Effector memory CD8-positive, alpha-beta T cell (primary cell): ENCODE measurements at regions not wholly inside any gene's neighbourhood (a gene's known extent, or its start where the extent isn't known, plus 50 kb on each side); places are given as distances from the start of the nearest gene placed in this dataset.
"Not testable (repeated sequence)": the region's sequence is repeated elsewhere in the genome, so short reads cannot be mapped to it uniquely, and the experiment has no call there.

ENCODE experiments used
- ATAC-seq: fragments of 150-1000 bp; cut with Tn5 transposase; replicated peaks from 2 replicates; pipeline ENCODE4 v1.10.0; 2021; ENCODE audit warnings: mild to moderate bottlenecking, moderate library complexity
- DNase-seq, 3 experiments: peaks; one replicate each; pipeline ENCODE4 v3.0.0; 2021
- H3K27ac Mint-ChIP-seq, 2 donors: one replicate each; pipeline ENCODE4 v1.8.0; 2022; ENCODE audit warnings: mild to moderate bottlenecking in 2 of 2, mixed read lengths in 2 of 2, moderate library complexity in 2 of 2
- H3K27me3 Mint-ChIP-seq, 2 donors: one replicate each; pipeline ENCODE4 v1.8.0; 2022; ENCODE audit warnings: mixed read lengths in 2 of 2
- H3K36me3 Mint-ChIP-seq: one replicate; pipeline ENCODE4 v1.8.0; 2022; ENCODE audit warnings: mild to moderate bottlenecking, moderate library complexity, mixed read lengths; ENCODE audit not compliant: insufficient read depth
- H3K4me1 Mint-ChIP-seq, 2 donors: one replicate each; pipeline ENCODE4 v1.8.0; 2022; ENCODE audit warnings: low read depth in 2 of 2, mixed read lengths in 2 of 2
- H3K4me3 Mint-ChIP-seq, 2 donors: one replicate each; pipeline ENCODE4 v1.8.0; 2022; ENCODE audit warnings: mild to moderate bottlenecking in 2 of 2, mixed read lengths in 2 of 2, moderate library complexity in 2 of 2
- H3K9me3 Mint-ChIP-seq, 2 donors: one replicate each; pipeline ENCODE4 v1.8.0; 2022; ENCODE audit warnings: mixed read lengths in 2 of 2

- ATAC-seq (no peak), DNase-seq (no peak)
- peaks cover 18 to 27% of the 10 kb centered on the region in 2 donors for H3K27me3 Mint-ChIP-seq
- H3K9me3 Mint-ChIP-seq: no peaks in the 10 kb centered on the region
- H3K36me3 Mint-ChIP-seq: no peaks in the 10 kb centered on the region
- no peaks in the 10 kb centered on the region for H3K4me1 Mint-ChIP-seq
- H3K27ac Mint-ChIP-seq: no peak overlapping the region
- H3K4me3 Mint-ChIP-seq: no peak overlapping the region
These were observed 235.6 kb downstream of the STIM2 start for GRCh38 chr4:27096142-27096824.

- no peak overlapping the region for H3K4me3 Mint-ChIP-seq
- no peaks in the 10 kb centered on the region for H3K4me1 Mint-ChIP-seq
- H3K9me3 Mint-ChIP-seq: no peaks in the 10 kb centered on the region
- no peak for ATAC-seq
- DNase-seq: no peak
- H3K27ac Mint-ChIP-seq: no peak overlapping the region
- H3K27me3 Mint-ChIP-seq: peaks cover 11 to 26% of the 10 kb centered on the region in 2 donors
- H3K36me3 Mint-ChIP-seq: no peaks in the 10 kb centered on the region
These were observed 237.4 kb downstream of the STIM2 start for GRCh38 chr4:27098034-27098433.

DNA sequence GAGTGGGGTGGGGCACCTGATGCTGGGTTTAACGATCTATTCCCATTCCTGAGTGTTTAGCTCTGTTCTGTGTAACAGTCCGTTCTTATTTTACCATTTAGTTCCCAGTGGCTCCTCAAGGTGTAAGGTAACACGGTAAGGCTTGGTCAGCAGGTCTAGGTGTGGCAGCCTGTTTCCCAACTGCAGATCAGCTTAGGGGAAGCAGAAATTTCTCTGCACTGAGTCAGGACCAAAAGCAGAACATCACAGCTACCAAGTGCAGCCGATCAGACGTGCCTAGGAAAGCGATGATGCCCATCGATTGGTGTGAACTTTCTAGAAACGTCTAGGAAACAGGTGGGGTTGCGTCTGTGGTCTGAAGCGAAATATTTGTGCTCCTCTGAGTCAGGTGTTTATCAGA lies 240.1 kb downstream of the STIM2 start:
- H3K27me3 Mint-ChIP-seq: peaks cover 31 to 40% of the 10 kb centered on the region in 2 donors
- ATAC-seq: no peak
- no peaks in the 10 kb centered on the region for H3K4me1 Mint-ChIP-seq
- no peaks in the 10 kb centered on the region for H3K36me3 Mint-ChIP-seq
- no peak overlapping the region for H3K4me3 Mint-ChIP-seq
- H3K9me3 Mint-ChIP-seq: no peaks in the 10 kb centered on the region
- no peak overlapping the region for H3K27ac Mint-ChIP-seq
- DNase-seq: no peak

DNA sequence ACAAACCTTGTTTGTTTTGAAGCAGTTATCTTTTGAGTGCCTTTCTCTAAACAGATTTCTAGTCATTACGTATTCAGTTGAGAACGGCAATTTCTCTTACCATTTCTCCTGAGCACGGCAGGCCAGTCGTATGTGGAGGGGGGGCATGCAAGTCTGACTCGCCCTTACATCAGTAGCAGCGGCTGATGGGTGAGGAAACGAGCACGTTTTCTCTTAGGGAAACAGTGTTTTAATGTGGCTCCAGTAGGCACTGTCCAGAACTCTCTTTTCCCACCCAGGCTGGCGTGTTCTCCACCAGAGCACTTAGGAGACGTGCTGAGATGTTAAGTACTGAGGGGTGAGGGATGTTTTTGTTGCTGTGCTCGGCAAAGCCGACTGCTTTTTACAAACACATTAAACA lies 240.5 kb downstream of the STIM2 start:
- H3K36me3 Mint-ChIP-seq: no peaks in the 10 kb centered on the region
- no peak for DNase-seq
- H3K27me3 Mint-ChIP-seq: peaks cover 31 to 40% of the 10 kb centered on the region in 2 donors
- H3K4me3 Mint-ChIP-seq: no peak overlapping the region
- H3K27ac Mint-ChIP-seq: no peak overlapping the region
- no peak for ATAC-seq
- H3K9me3 Mint-ChIP-seq: no peaks in the 10 kb centered on the region
- H3K4me1 Mint-ChIP-seq: no peaks in the 10 kb centered on the region

- H3K27me3 Mint-ChIP-seq: peaks cover 31 to 40% of the 10 kb centered on the region in 2 donors
- no peak for DNase-seq
- no peak overlapping the region for H3K4me3 Mint-ChIP-seq
- no peaks in the 10 kb centered on the region for H3K36me3 Mint-ChIP-seq
- no peak for ATAC-seq
- H3K4me1 Mint-ChIP-seq: no peaks in the 10 kb centered on the region
- H3K9me3 Mint-ChIP-seq: no peaks in the 10 kb centered on the region
- no peak overlapping the region for H3K27ac Mint-ChIP-seq
These were observed 240.9 kb downstream of the STIM2 start for GRCh38 chr4:27101561-27101960.

DNA sequence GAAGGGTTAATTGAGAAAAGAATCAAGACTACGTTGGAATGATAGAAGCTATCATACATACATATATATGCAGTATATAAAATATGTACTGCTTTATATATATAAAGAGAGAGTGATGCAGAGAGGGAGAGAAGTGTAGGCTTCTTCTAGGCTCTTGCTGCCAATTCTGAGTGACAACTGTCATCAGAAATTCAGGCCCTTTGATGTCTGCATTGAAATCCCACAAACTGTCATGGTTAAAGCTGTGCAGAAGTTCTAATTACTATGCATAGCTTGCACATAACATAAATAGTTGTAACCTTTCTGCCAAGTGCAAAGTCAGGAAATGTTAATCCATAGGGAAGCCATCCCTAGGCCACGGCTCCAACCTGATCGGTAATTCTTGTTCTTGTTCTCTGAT lies 251.0 kb downstream of the STIM2 start:
- Mint-ChIP-seq H3K9me3 (no peaks in the 10 kb centered on the region), H3K4me3 (no peak overlapping the region), H3K27me3 (no peaks in the 10 kb centered on the region), H3K36me3 (no peaks in the 10 kb centered on the region), H3K4me1 (no peaks in the 10 kb centered on the region), H3K27ac (no peak overlapping the region)
- ATAC-seq (no peak), DNase-seq (no peak)

GRCh38 chr4:27112587-27112986 lies 251.9 kb downstream of the STIM2 start:
- H3K27ac Mint-ChIP-seq: no peak overlapping the region
- no peak overlapping the region for H3K4me3 Mint-ChIP-seq
- DNase-seq: no peak
- H3K36me3 Mint-ChIP-seq: no peaks in the 10 kb centered on the region
- H3K9me3 Mint-ChIP-seq: no peaks in the 10 kb centered on the region
- peaks cover 0 to 8% of the 10 kb centered on the region in 2 donors for H3K27me3 Mint-ChIP-seq
- no peaks in the 10 kb centered on the region for H3K4me1 Mint-ChIP-seq
- ATAC-seq: no peak

GRCh38 chr4:27115221-27115620 lies 254.6 kb downstream of the STIM2 start:
- DNase-seq (no peak), ATAC-seq (no peak)
- H3K4me1 Mint-ChIP-seq: no peaks in the 10 kb centered on the region
- no peaks in the 10 kb centered on the region for H3K36me3 Mint-ChIP-seq
- H3K4me3 Mint-ChIP-seq: no peak overlapping the region
- peaks cover 0 to 9% of the 10 kb centered on the region in 2 donors for H3K27me3 Mint-ChIP-seq
- H3K9me3 Mint-ChIP-seq: no peaks in the 10 kb centered on the region
- H3K27ac Mint-ChIP-seq: no peak overlapping the region

GRCh38 chr4:27117453-27117852 lies 256.8 kb downstream of the STIM2 start:
- ATAC-seq: no peak
- Mint-ChIP-seq H3K4me1 (no peaks in the 10 kb centered on the region), H3K36me3 (no peaks in the 10 kb centered on the region)

GRCh38 chr4:27119239-27119638 lies 258.6 kb downstream of the STIM2 start:
- Mint-ChIP-seq H3K9me3 (no peaks in the 10 kb centered on the region), H3K27ac (no peak overlapping the region), H3K36me3 (no peaks in the 10 kb centered on the region), H3K4me1 (no peaks in the 10 kb centered on the region), H3K27me3 (peaks cover 5 to 9% of the 10 kb centered on the region in 2 donors), H3K4me3 (no peak overlapping the region)
- no peak for DNase-seq
- ATAC-seq: no peak

More at GRCh38 chr4:27117453-27117852, 256.8 kb downstream of the STIM2 start:
- Mint-ChIP-seq H3K27ac (no peak overlapping the region), H3K4me3 (no peak overlapping the region), H3K9me3 (no peaks in the 10 kb centered on the region), H3K27me3 (peaks cover 0 to 9% of the 10 kb centered on the region in 2 donors)
- no peak for DNase-seq

- DNase-seq (no peak), ATAC-seq (no peak)
- Mint-ChIP-seq H3K36me3 (no peaks in the 10 kb centered on the region), H3K27ac (no peak overlapping the region), H3K27me3 (peaks cover 5 to 21% of the 10 kb centered on the region in 2 donors), H3K9me3 (no peaks in the 10 kb centered on the region), H3K4me1 (no peaks in the 10 kb centered on the region), H3K4me3 (no peak overlapping the region)
These were observed 261.2 kb downstream of the STIM2 start for GRCh38 chr4:27121830-27122229.

DNA sequence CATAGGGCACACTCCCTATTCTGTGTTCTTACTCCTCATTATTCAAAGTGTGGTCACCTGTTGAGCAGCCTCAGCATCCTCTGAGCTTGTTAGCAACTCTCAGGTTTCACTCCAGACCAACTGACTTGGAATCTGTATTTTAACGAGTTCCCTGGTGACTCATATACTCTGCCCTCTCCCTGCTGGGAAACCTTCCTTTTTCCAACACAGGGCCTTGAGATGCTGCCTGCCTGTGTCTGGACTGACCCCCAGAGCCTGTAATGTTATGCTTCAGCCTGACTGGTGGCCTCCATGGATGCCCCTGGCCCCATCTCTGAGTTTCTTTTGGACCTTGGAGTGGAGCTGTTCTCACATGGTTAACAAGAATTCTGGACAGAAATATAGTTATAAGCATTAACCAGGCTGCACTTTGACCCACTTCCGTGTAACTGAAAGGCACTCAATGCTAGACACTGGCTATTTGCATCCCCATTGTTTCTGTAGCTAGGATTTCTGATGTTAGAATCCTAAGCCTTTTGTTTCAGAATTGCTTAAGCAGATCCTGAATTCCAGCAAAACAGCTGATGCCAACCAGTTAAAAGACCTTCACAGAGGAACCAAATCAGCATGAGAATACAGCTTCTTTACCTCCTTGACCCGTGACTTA lies 262.6 kb downstream of the STIM2 start:
- peaks cover 5 to 14% of the 10 kb centered on the region in 2 donors for H3K27me3 Mint-ChIP-seq
- no peaks in the 10 kb centered on the region for H3K4me1 Mint-ChIP-seq
- ATAC-seq: no peak
- H3K27ac Mint-ChIP-seq: no peak overlapping the region
- DNase-seq: no peak
- no peak overlapping the region for H3K4me3 Mint-ChIP-seq
- H3K9me3 Mint-ChIP-seq: no peaks in the 10 kb centered on the region
- no peaks in the 10 kb centered on the region for H3K36me3 Mint-ChIP-seq

DNA sequence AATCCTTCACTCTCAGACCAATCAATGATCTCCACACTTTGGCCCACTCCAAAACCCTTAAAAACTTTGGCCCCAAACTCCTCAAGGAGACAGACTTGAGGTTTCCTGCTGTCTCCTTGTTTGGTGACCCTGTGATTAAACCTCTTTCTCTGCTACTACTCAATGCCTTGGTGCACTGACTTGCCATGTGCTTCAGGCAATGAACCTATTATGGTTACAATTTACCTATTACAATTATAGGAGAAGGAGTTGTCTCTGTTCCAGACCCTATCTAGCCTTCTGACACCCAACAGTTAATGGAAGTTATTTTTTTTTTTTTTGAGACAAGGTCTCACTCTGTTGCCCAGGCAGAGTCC lies 263.1 kb downstream of the STIM2 start:
- H3K9me3 Mint-ChIP-seq: no peaks in the 10 kb centered on the region
- no peak overlapping the region for H3K4me3 Mint-ChIP-seq
- DNase-seq (no peak), ATAC-seq (no peak)
- H3K27me3 Mint-ChIP-seq: peaks cover 5 to 19% of the 10 kb centered on the region in 2 donors
- no peaks in the 10 kb centered on the region for H3K4me1 Mint-ChIP-seq
- H3K27ac Mint-ChIP-seq: no peak overlapping the region
- H3K36me3 Mint-ChIP-seq: no peaks in the 10 kb centered on the region

GRCh38 chr4:27126895-27127294 lies 266.3 kb downstream of the STIM2 start:
- not testable (repeated sequence) for ATAC-seq, H3K4me3 Mint-ChIP-seq, H3K4me1 Mint-ChIP-seq, H3K9me3 Mint-ChIP-seq, DNase-seq, H3K27ac Mint-ChIP-seq, H3K36me3 Mint-ChIP-seq
- H3K27me3 Mint-ChIP-seq: peaks cover 5 to 29% of the 10 kb centered on the region in 2 donors
